Mammary epithelial cell (primary cell): ENCODE measurements at regions not wholly inside any gene's neighbourhood (a gene's known extent, or its start where the extent isn't known, plus 50 kb on each side); places are given as distances from the start of the nearest gene placed in this dataset.

ENCODE experiments used
- EZH2 ChIP-seq: IDR thresholded peaks from 2 replicates; pipeline ENCODE4 v1.6.1; 2012; ENCODE audit warnings: low read length, inconsistent platforms, borderline replicate concordance
- TF ChIP-seq, protein P1 (sequence below), 2 donors: IDR thresholded peaks in 1 of 2; conservative IDR thresholded peaks in 1 of 2; 2 replicates each; pipeline ENCODE4 v1.5.1; 2011 to 2012; ENCODE audit warnings: inconsistent platforms in 2 of 2, low read length in 2 of 2, mild to moderate bottlenecking in 2 of 2, control low read depth in 1 of 2, low read depth in 1 of 2; ENCODE audit not compliant: insufficient read depth in 1 of 2; ENCODE audit errors: extremely low read depth in 1 of 2

DNA sequence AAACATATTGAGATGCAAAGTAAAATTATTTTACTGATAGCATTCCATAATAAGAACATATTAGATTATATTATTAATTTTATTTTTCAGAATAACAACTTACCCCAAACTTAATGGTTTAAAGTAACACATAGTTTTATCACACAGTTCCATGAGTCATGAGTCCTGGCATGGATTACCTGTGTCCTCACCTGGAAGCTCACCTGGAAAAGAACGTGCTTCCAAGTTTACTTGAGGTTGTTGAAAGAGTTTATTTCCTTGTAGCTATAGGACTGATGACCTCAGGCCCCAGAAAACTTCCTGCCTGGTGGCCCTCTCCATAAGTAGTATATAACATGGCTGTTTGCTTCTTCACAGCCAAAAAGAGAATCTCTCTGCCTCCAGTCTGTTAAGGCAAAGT is 254.6 kb downstream of the TFEC start:
- TF ChIP-seq, protein P1, sequence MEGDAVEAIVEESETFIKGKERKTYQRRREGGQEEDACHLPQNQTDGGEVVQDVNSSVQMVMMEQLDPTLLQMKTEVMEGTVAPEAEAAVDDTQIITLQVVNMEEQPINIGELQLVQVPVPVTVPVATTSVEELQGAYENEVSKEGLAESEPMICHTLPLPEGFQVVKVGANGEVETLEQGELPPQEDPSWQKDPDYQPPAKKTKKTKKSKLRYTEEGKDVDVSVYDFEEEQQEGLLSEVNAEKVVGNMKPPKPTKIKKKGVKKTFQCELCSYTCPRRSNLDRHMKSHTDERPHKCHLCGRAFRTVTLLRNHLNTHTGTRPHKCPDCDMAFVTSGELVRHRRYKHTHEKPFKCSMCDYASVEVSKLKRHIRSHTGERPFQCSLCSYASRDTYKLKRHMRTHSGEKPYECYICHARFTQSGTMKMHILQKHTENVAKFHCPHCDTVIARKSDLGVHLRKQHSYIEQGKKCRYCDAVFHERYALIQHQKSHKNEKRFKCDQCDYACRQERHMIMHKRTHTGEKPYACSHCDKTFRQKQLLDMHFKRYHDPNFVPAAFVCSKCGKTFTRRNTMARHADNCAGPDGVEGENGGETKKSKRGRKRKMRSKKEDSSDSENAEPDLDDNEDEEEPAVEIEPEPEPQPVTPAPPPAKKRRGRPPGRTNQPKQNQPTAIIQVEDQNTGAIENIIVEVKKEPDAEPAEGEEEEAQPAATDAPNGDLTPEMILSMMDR (conservative IDR thresholded peaks at IDR 0.05 in 1 of 2, IDR thresholded peaks at IDR 0.05 in 1 of 2; ENCODE audit: extremely low read depth in 1 of 2, insufficient read depth in 1 of 2, low read depth in 1 of 2, low read length in 2 of 2): no peak
- TF ChIP-seq EZH2: no peak
